Astrocyte (in vitro differentiated cells and primary cell): ENCODE measurements at regions not wholly inside any gene's neighbourhood (a gene's known extent, or its start where the extent isn't known, plus 50 kb on each side); places are given as distances from the start of the nearest gene placed in this dataset.

Experiments used
- CTCF ChIP-seq: IDR thresholded peaks from 2 replicates; pipeline ENCODE4 v1.5.1; 2011; ENCODE audit warnings: low read depth, mild to moderate bottlenecking, inconsistent platforms, low read length, moderate library complexity; ENCODE audit not compliant: insufficient read depth
- EZH2 ChIP-seq: IDR thresholded peaks from 2 replicates; pipeline ENCODE4 v1.6.1; 2012; ENCODE audit warnings: mild to moderate bottlenecking, low read length, inconsistent platforms; ENCODE audit not compliant: insufficient read depth

GRCh38 chr22:22979121-22979724 is 91.1 kb upstream of the GNAZ start:
- TF ChIP-seq CTCF (no peak), EZH2 (no peak)
